ENCODE measurements at regions not wholly inside any gene's neighbourhood (a gene's known extent, or its start where the extent isn't known, plus 50 kb on each side); places are given as distances from the start of the nearest gene placed in this dataset.

GRCh38 chr4:16292585-16292984 lies 66.3 kb upstream of the TAPT1 start:
- TF ChIP-seq CTCF (IDR thresholded peaks at IDR 0.05) = no peak
- no peak for TF ChIP-seq POLR2A (IDR thresholded peaks at IDR 0.05)
